HG02885 (cell line): ENCODE measurements at regions not wholly inside any gene's neighbourhood (a gene's known extent, or its start where the extent isn't known, plus 50 kb on each side); places are given as distances from the start of the nearest gene placed in this dataset.
A peak's percentile ranks its signal among the peaks of the same experiment; 100 is the strongest.

Experiments
- ATAC-seq: cut with Tn5 transposase; IDR thresholded peaks from one replicate; pipeline ENCODE4 v1.9.1; 2021; ENCODE audit warnings: mild to moderate bottlenecking; ENCODE audit not compliant: unreplicated experiment, poor library complexity

DNA sequence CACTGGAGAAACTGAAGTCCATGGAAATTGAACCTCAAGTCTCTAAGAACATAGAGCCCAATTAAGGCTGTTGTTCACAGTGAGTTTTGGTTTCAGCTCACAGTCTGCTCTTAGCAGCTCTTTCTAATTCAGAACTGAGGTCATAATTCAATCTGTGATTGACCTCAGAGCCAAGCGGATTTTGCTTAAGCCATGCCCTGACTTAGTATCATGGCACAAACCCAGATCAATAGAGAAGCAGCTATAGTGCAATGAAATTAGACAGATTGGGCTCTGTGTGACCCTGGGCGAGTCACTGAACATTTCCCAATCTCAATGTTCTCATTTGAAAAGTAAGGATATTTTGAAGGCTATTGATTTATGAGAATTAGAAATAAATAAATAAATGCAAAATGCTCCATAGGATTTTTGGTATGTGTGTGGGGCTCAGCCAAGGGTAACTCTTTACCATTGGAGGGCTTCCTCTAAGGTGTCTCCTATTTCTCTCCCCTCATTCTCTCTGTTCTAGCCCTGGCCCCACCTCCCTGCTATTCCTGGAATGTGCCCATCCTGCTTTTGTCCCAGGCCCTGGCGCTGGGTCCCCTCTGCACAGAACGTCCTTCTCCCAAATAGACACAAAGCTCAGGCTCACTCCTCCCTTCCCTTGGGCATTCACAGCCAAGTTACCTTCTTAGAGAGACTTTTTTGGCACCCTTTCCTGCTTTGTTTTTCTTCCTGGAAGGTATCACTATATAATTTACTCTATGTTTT is 239.6 kb downstream of the LPIN1 start:
- no peak for ATAC-seq

DNA sequence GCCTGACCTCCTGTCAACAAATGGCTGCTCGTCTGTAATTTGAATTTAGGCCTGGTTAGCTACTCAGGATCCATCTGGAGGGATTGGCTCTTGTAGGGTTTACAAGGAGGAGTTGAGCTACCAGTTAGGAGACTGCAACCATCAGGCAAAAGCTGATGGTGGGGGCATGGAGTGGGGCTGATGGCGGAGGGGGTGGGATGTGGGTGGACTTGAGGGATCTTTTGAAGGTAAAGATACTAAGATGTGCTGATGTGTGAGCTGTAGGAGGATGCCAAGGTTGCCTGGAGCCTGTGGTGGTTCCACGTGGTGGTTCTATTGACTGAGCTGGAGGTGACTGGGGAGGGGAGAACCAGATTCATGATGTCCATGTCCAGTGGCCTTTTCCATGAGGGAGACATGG is 240.7 kb downstream of the LPIN1 start:
- ATAC-seq, result no peak

DNA sequence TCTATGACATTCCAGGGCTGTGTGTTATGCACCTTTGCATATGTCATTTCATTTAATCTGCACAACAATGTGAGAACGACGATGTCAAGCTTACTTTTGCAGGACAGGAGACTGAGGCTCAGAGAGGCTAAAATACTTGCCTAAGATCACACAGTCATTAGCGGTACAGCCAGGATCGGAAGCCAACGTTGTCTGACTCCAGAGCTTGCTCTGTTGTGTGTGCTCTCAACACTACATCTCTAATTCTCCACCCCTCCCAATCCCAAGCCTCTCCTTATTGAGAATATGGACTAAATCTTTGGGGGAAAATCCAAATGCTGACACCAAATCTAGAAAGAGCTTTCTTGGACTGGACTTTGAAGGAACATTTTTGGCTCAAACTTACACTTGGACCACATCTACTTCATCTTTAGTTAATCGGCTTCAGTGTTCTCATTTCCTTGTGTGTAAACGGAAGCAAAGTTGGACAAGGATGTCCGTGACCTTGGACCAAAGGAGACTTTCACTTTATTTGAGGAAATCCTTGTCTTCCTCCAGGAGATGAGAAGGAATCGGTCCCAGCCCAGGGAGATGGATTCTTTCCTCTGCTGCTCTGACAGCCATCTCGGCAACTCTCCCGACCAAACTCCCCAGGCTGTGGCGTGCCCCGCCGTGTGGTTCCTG is 242.4 kb downstream of the LPIN1 start:
- no peak for ATAC-seq

DNA sequence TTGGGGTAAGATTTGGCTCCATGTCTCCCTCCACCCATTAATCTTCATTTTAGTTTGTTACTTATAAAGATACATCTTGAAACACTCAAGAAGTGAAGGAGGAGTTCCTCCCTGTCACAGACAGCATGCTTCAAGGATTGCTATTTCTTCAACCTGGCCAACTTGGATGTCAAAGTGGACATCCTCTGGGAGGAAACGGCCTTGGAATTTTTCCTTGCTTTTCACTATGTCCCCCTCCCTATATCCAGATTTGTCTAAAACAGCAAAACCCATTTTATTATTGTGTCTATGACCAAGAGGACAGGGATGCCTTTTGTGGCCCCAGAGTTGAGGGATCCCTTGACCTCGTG is 242.9 kb downstream of the LPIN1 start:
- no peak for ATAC-seq

DNA sequence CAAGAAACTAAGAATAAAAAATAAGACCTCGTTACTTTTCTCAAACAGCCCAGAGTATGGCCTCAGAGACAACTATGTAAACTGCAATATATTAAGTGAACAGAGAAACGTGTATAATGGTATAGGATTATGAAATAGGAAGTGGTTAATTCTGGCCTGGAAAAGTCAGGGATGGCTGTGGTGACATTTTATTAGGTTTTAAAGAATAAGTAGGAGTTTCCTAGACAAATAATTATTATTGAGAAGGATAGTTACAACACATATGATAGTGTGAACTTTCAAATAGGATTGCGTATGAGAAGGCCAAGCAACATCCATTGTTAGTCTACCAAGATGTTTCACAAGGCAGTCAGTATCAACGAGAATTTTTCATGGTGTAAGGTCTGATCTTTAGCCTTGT is 244.1 kb downstream of the LPIN1 start:
- no peak for ATAC-seq

DNA sequence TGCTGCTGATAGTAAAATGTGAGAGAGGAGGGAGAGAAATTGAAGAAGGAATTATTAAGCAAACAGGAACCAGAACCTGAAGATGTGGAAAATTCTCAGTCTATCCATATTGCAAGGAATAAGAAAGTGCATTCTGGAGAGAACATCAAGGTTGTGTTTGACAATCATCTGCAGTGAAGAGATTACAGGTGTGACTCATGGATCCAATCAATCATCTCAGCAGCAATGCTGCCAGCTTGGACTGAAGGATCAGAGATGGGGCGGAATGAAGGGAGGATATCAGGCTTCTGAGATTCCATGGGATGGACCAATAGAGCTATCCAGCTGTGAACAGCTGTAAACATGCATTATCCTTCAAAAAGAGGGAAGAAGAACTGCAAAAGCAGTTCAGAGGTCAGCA is 247.3 kb downstream of the LPIN1 start:
- no peak for ATAC-seq

DNA sequence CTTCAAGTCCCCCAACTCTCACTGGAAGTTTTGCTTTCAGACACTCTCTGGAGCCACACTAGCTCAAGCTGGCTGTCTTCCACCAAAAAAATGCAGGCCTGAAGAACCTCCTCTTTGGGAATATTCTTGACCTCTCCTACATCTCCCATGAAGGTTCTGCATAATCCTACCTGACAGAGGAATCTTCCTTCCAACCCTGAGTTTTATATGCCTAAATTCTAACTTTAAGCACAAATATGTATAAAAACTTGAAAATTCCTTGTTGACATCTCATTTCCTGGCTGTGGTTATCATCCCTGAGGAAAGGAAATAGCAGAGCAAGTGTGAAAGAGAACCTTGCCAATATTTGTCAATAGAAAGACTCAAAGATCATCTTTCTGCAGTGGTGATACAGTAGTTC is 249.0 kb downstream of the LPIN1 start:
- no peak for ATAC-seq

DNA sequence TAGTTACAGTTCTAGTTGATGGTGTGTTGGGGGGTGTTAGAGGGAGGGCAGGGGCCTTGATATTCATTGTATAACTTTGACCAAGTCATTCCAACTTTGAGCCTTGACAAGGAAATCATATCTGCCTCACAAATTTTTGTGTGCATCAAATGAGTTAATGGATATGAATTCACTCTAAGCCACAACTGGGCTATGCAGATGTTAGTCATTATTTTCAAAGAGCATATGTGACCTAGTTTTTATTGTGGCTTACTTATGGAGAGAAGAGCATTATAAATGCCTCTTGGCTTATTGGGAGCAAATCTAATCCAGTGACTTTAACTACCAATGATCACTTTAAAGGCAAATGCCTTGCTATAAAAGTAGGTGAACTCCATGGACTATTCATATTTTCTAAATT is 250.2 kb downstream of the LPIN1 start:
- ATAC-seq, result no peak

DNA sequence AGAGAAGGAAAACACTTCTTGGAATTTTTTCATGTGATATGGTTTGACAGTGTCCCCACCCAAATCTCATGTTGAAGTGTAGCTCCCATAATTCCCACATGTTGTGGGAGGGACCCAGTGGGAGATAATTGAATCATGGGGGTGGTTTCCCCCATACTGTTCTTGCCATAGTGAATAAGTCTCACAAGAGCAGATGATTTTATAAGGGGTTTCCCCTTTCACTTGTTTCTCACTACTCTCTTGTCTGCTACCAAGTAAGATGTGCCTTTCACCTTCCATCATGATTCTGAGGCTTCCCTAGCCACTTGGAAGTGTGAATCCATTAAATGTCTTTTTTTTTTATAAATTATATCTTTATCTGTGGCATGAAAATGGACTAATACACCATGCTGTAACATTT is 250.7 kb downstream of the LPIN1 start:
- ATAC-seq, result no peak

DNA sequence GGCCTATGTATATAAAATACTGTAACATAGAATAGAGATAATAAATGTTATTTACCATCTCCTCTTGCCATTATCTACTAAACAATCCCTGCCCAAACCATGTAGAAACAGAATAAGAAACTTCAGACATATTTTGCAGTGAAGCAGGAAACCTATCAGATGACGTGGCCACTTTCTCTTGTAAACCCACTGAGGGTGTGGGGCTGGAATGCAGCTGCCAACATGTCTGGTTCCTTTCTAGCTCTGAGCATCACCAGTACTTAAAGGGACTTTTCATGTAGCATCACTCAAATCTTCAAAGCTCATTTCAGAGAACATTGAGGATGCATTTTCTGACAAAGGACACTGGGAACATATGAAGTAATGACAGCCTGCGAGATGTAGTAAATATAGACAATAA is 251.8 kb downstream of the LPIN1 start:
- peak; percentile 53 for ATAC-seq

DNA sequence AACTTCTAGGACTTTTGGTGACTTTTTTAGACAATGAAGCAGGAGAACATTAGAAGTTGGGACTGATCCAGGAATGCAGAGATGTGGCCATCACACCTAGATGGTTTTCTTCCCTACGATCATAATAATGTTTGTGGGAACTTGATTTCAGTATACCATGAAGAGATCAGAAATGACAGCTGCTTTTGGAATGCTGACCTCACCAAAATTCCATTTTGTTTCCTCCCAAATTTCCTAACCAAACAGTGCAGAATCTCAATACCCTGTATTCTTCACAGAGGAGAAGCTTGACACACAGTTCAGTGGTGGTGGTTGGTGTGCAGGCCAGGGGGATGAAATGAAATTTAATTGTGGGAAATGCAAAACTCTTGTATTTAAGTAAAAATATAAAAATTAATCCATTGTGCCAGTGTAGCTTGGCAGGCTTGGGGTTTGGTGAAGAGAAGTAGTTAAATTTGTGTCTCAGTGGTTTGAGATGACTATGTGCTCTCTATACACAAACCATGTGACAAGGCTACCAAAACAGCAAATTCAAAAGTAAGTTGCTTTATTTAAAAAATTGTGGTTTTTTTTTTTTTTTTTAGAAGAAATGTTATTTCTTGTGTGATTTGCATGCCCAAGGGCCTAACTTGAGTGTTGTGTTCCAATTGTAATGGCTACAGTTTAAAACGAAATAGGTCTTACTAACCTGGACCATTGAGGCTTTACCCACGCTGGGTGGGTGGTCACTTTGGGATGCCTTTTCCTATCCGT is 252.4 kb downstream of the LPIN1 start:
- peak; percentile 87 for ATAC-seq

DNA sequence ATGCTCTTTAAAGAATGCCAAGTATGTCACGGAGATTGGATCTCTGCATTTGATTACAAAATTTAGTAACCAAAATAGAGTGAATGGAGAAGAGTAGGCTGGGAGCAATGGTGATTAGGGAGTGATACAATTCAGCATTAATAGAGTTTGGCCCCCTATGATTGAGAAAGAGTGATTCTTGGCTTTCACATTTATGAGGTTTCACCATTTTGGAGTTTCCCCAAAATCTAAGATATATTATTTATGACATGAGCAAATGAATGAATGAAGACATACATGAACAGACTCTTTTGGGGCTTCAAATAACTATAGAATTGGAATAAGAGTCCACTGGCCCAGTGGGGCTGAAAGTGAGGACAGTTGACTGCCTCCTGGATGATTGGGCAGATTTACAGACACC is 255.2 kb downstream of the LPIN1 start:
- ATAC-seq, result no peak

DNA sequence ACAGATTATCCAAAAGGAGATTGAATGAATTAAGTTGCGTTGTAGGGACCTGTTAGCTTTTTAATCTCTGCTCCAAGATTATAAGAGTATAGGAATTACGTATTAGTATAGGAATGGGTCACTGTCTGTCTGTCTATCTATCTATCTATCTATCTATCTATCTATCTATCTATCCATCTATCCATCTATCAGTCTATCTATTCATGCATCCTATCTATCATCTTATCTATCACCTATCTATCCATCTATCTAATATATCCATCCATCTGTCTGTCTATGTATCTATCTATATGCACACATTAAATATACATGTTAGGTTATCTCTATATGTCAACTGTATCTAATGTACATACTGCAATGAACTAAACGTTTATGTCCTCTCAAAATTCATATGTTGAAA is 255.8 kb downstream of the LPIN1 start:
- no peak for ATAC-seq

DNA sequence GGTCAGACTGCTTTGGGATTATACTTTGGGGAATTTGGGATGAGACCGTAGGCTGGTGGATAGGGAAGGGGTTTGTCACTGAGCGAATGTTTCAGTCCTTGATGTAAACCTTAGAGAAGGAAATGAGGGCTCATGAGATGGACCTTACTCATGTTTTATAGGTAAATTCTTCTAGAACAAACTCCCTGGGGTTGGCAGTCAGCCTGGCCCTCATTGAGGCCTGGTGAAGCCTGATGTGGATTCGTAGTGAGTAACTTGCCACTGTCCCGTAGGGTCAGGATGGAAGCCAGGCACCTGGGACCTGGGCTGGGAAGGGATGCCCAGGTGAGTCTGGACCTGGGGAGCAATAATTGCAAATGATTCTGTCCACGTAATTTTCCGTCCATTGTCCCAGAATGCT is 258.3 kb downstream of the LPIN1 start:
- no peak for ATAC-seq

DNA sequence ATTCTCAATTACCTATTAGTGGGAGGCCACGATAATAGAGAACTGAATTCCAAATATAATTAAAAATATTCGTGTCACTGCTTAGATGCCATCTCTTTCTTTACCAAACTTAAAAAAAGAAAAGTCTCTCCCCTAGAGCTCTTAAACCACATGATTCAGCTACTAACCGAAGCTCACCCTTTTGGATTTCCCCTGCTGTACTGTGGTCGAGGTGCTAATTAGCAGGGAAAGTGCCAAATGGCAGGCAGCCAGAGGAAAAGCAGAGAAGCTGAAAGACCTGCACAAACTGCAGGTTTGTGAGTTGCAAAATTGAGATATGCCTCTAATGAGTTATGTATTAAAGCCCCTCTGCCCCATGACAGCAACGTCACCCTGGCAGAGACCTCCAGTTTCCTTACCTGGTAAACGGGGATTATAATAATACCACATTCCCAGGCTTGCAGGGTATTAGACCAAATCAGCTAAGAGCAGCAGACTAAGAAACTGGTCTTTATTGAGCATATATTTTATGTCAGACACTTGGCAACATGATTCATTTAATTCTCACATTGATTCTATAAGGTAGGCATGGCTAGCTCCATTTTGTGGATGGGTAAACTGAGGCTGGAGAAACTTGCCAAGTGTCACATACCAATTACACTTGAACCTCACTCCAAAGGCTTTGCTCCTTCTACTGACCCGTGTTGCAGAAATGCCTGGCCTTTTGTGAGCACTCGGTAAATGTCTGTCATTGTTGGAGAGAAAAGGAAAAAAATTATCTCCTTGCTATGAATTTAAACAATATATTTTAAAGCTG is 259.7 kb downstream of the LPIN1 start:
- peak; percentile 82 for ATAC-seq

DNA sequence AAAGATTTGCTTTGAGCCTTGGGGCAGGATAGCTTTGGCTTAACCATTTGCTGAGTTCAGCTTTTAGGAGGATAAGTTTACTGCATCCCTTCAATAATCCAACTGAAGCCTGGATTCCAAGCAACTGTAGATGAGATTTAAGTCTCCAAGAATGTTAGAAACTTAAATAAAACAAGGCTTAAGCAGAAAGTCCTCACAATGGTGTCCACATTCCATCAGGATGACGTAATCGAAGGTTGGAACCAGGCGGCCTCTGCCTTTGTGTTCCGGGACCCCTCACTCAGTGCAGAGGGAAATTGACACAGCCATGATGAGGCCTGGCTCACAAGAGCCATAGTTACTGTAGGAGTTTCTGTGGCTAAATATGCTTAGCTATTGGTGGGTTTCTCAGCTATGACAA is 260.4 kb downstream of the LPIN1 start:
- no peak for ATAC-seq

DNA sequence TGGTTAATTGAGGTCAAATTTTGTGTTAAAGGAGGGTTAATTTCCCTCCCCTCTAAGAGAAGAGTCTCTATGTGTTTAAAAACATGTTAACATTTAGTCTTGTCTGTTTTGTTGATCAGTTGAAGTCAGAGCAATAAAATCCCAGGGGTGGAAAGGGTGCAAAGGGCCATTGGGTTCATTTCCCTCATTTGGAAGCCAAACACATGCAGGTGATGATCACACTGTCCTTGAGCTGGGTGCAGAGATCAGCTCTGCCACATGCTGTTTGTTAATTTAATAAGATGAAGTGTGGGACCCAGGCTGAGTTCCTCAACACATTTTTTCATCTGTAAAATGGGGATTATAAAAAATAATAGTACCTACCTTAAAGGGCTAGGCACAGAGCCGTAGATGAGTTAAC is 260.9 kb downstream of the LPIN1 start:
- ATAC-seq, result no peak

DNA sequence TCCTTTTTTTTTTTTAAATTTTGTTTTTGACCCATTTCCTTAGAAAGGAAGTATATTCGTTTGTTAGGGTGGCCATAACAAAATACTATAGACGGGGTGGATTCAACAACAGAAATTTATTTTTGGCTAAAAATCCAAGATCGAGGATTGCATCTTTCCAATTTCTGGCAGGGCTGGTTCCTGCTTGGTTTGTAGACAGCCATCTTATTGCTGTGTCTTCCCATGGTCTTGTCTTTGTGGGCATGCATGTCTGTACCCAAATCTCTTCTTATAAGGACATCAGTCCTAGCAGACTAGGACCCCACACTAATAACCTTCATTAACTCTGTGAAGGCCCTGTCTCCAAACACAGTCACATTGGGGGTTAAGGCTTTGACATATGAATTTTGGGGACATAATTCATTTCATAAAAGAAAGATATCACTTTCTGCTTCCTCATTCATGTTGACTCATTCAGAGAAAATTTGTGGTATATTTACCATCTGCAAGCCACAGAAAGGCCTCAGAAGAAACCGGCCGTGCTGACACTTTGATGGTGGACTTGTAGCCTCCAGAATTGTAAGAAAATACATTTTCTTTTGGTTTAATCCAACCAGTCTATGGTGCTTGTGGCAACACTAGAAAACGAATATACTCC is 262.1 kb downstream of the LPIN1 start:
- peak; percentile 83 for ATAC-seq

DNA sequence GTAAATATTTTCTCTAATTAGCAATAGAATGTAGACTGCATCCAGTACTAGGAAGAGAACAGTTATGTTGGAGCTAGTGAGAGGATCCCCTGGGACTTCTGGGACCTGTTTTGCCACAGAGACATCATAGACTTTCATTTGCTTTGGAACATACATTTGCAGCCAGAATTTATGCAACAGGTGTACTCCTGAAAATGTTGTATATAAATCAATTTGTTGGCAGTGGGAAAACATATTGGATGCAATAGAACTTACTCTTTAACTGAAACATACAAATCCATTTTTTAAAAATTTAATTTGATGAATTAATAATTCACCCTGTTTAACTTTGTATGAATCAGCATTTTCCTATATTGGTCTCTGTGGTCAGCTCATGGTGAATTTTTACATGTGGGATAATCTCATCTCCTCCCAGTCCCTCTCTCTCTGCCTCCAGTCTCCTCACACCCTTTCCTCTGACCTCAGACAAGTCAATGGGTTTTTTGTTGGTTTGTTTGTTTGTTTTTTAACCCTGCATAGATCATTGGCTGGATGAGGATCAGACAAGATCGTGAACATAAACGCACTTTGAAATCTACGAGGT is 263.0 kb downstream of the LPIN1 start:
- no peak for ATAC-seq

DNA sequence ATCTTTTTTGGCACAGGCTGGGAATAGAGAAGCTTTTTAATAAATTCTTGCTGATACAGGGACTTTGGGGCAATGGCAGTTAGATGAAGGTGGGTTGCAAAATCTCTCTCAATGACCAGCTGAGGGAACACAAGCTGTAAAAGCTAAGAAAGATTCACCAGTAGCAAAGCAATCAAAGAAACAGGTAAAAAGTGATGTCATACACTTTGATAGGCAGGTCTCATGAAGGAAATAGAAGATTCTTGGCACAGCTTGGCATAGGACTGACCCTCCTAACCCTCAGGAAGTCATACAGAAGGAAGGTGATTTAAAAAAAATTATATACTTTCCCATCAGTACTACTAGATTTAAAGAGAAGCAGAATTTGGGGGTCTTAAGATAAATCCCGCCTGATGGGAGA is 263.6 kb downstream of the LPIN1 start:
- ATAC-seq, result no peak
